ENCODE measurements at regions not wholly inside any gene's neighbourhood (a gene's known extent, or its start where the extent isn't known, plus 50 kb on each side); places are given as distances from the start of the nearest gene placed in this dataset.

DNA sequence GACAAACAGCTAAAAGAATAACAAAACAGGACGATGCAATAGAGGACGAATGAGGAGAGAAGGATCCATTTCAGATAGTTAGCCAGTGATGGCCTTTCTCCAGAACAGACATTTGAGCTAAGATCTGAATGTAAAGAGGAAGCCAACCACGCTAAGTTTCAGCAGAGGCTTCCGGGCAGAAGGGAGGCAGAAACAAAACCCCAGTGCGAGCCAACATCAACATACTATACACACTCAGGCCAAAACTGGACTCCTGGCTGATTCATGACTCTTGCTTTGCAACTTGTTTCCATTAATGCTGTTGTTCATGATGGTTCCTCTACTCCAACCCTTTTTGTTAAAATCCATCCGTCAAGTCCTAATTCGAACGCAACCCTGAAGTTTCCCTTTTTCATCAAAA is 730.3 kb downstream of the TRIML1 start:
- TF ChIP-seq, protein P1, sequence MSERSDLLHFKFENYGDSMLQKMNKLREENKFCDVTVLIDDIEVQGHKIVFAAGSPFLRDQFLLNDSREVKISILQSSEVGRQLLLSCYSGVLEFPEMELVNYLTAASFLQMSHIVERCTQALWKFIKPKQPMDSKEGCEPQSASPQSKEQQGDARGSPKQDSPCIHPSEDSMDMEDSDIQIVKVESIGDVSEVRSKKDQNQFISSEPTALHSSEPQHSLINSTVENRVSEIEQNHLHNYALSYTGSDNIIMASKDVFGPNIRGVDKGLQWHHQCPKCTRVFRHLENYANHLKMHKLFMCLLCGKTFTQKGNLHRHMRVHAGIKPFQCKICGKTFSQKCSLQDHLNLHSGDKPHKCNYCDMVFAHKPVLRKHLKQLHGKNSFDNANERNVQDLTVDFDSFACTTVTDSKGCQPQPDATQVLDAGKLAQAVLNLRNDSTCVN (tag by site-specific recombination; optimal IDR thresholded peaks at IDR 0.05): no peak
- TF ChIP-seq ZNF623 (tag by site-specific recombination; IDR thresholded peaks at IDR 0.05) (no peak), ZNF274 (IDR thresholded peaks at IDR 0.05; ENCODE audit: low read length) (no peak), ZNF274 (tag by site-specific recombination; IDR thresholded peaks at IDR 0.05; ENCODE audit: borderline replicate concordance) (no peak), ZNF112 (tag by site-specific recombination; IDR thresholded peaks at IDR 0.05) (no peak), ZNF169 (tag by site-specific recombination; IDR thresholded peaks at IDR 0.05) (no peak), SP7 (tag by site-specific recombination; IDR thresholded peaks at IDR 0.05) (no peak), BCL11B (tag by site-specific recombination; IDR thresholded peaks at IDR 0.05; ENCODE audit: low read depth) (no peak), SP2 (tag by site-specific recombination; IDR thresholded peaks at IDR 0.05) (no peak)
- TF ChIP-seq, protein P2, sequence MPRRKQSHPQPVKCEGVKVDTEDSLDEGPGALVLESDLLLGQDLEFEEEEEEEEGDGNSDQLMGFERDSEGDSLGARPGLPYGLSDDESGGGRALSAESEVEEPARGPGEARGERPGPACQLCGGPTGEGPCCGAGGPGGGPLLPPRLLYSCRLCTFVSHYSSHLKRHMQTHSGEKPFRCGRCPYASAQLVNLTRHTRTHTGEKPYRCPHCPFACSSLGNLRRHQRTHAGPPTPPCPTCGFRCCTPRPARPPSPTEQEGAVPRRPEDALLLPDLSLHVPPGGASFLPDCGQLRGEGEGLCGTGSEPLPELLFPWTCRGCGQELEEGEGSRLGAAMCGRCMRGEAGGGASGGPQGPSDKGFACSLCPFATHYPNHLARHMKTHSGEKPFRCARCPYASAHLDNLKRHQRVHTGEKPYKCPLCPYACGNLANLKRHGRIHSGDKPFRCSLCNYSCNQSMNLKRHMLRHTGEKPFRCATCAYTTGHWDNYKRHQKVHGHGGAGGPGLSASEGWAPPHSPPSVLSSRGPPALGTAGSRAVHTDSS (tag by site-specific recombination; IDR thresholded peaks at IDR 0.05): no peak
- TF ChIP-seq, protein P3, sequence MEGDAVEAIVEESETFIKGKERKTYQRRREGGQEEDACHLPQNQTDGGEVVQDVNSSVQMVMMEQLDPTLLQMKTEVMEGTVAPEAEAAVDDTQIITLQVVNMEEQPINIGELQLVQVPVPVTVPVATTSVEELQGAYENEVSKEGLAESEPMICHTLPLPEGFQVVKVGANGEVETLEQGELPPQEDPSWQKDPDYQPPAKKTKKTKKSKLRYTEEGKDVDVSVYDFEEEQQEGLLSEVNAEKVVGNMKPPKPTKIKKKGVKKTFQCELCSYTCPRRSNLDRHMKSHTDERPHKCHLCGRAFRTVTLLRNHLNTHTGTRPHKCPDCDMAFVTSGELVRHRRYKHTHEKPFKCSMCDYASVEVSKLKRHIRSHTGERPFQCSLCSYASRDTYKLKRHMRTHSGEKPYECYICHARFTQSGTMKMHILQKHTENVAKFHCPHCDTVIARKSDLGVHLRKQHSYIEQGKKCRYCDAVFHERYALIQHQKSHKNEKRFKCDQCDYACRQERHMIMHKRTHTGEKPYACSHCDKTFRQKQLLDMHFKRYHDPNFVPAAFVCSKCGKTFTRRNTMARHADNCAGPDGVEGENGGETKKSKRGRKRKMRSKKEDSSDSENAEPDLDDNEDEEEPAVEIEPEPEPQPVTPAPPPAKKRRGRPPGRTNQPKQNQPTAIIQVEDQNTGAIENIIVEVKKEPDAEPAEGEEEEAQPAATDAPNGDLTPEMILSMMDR (tag by site-specific recombination; IDR thresholded peaks at IDR 0.05): no peak
- TF ChIP-seq, protein P4, sequence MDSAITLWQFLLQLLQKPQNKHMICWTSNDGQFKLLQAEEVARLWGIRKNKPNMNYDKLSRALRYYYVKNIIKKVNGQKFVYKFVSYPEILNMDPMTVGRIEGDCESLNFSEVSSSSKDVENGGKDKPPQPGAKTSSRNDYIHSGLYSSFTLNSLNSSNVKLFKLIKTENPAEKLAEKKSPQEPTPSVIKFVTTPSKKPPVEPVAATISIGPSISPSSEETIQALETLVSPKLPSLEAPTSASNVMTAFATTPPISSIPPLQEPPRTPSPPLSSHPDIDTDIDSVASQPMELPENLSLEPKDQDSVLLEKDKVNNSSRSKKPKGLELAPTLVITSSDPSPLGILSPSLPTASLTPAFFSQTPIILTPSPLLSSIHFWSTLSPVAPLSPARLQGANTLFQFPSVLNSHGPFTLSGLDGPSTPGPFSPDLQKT (IDR thresholded peaks at IDR 0.05; ENCODE audit: borderline replicate concordance, low read depth, low read length): no peak
